Progenitor cell of endocrine pancreas (in vitro differentiated cells): ENCODE measurements at regions not wholly inside any gene's neighbourhood (a gene's known extent, or its start where the extent isn't known, plus 50 kb on each side); places are given as distances from the start of the nearest gene placed in this dataset.

ENCODE experiments used
- DNase-seq: peaks from one replicate; pipeline ENCODE4 v3.0.0; 2021; ENCODE audit warnings: low spot score; ENCODE audit not compliant: unreplicated experiment
- H3K27ac Mint-ChIP-seq: 2 replicates; pipeline ENCODE4 v1.8.0; 2021; ENCODE audit warnings: mild to moderate bottlenecking, moderate library complexity, mixed read lengths
- H3K27me3 Mint-ChIP-seq: 2 replicates; pipeline ENCODE4 v1.8.0; 2021; ENCODE audit warnings: mixed read lengths
- H3K36me3 Mint-ChIP-seq: 2 replicates; pipeline ENCODE4 v1.8.0; 2022; ENCODE audit warnings: mixed read lengths; ENCODE audit not compliant: insufficient read depth
- H3K4me1 Mint-ChIP-seq: 2 replicates; pipeline ENCODE4 v1.8.0; 2021; ENCODE audit warnings: low read depth, mixed read lengths
- H3K4me3 Mint-ChIP-seq: 2 replicates; pipeline ENCODE4 v1.8.0; 2021; ENCODE audit warnings: low read depth, mild to moderate bottlenecking, moderate library complexity, mixed read lengths
- H3K9me3 Mint-ChIP-seq: 2 replicates; pipeline ENCODE4 v1.8.0; 2021; ENCODE audit warnings: low read depth, mixed read lengths
- TF ChIP-seq, protein P1 (sequence below): fragments of 200-600 bp; sonication (generic); IDR thresholded peaks from one replicate; pipeline ENCODE4 v1.5.0; 2021; ENCODE audit warnings: antibody characterized with exemption, mild to moderate bottlenecking; ENCODE audit not compliant: unreplicated experiment

GRCh38 chr9:36450110-36450732, 50.2 kb upstream of the RNF38 start:
- no peak overlapping the region for H3K4me3 Mint-ChIP-seq
- H3K27me3 Mint-ChIP-seq: no peaks in the 10 kb centered on the region
- DNase-seq: no peak
- peaks cover 1% of the 10 kb centered on the region for H3K4me1 Mint-ChIP-seq
- no peak overlapping the region for H3K27ac Mint-ChIP-seq
- H3K9me3 Mint-ChIP-seq: no peaks in the 10 kb centered on the region
- TF ChIP-seq, protein P1, sequence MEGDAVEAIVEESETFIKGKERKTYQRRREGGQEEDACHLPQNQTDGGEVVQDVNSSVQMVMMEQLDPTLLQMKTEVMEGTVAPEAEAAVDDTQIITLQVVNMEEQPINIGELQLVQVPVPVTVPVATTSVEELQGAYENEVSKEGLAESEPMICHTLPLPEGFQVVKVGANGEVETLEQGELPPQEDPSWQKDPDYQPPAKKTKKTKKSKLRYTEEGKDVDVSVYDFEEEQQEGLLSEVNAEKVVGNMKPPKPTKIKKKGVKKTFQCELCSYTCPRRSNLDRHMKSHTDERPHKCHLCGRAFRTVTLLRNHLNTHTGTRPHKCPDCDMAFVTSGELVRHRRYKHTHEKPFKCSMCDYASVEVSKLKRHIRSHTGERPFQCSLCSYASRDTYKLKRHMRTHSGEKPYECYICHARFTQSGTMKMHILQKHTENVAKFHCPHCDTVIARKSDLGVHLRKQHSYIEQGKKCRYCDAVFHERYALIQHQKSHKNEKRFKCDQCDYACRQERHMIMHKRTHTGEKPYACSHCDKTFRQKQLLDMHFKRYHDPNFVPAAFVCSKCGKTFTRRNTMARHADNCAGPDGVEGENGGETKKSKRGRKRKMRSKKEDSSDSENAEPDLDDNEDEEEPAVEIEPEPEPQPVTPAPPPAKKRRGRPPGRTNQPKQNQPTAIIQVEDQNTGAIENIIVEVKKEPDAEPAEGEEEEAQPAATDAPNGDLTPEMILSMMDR: peak; percentile 80
- no peaks in the 10 kb centered on the region for H3K36me3 Mint-ChIP-seq
